GM21576 (cell line): ENCODE measurements at regions not wholly inside any gene's neighbourhood (a gene's known extent, or its start where the extent isn't known, plus 50 kb on each side); places are given as distances from the start of the nearest gene placed in this dataset.

Experiments
- ATAC-seq: cut with Tn5 transposase; IDR thresholded peaks from one replicate; pipeline ENCODE4 v1.9.1; 2021; ENCODE audit warnings: mild to moderate bottlenecking, moderate library complexity; ENCODE audit not compliant: unreplicated experiment

DNA sequence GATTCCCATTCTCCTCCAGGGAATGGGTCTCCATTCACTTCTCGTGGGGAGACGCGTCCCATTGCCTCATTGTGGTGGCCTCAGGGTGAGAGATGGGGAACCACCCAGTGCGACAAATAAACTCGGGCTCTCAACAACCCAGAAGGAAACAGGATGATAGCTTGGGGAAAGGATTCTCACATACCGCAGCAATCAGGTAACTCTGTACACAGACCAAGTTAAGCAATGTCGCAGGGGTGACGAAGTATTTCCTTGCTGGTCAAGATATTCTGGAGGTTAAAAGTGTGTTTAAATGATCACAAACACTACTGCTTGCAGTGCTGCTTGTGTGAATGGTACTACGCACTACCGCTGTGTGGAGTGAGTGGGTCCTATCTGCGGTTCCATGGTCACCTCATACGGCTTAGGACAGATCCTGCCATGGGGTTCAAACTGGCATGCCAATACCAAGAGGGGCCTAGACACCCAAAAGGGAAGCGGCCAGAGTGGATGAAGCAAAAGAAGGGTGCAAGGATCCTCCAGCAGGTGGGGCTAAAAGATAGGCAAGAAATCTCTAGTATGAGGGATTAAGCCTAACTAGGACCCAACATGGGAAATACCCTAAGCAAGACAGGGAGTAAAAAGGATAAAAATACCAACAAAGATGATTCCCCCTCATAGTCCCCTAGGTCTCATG lies 143.8 kb upstream of the TMEM106B start:
- peak; percentile 67 for ATAC-seq

DNA sequence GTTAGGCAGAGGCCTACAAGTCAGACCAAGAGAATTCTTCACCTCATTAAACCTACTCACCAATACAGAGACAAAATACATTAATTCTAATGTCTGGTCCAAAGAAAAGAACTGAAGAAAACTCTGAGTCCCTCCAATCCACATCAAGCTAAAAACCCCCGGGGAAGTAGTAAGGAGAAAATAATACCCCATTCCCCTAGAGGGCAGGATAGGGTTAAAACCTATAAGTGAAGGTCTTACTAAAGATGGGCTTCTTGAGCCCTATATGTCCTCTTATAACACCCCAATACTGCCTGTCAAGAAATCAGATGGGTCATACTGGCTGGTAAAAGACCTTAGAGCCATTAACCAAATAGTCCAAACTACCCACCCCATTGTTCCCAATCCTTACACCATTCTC lies 141.3 kb upstream of the TMEM106B start:
- no peak for ATAC-seq

DNA sequence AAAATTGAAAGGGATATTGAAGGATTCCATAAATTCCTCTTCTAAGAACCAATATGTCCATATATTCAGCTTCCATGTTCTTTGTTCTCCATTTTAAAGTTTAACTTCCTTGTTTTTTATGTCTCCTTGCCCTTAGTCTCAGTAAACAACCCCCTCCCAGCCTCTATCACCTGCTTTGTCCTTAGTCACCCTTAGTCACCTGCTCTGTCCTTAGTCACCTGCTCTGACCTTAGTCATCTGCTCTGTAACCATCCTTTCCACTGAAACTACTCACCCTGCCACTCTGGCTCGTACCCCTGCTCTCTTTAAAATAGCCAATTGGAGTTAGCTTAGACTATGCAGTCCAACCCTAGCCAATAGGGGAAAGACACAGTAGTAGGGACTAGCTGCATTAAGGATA lies 136.2 kb upstream of the TMEM106B start:
- no peak for ATAC-seq

DNA sequence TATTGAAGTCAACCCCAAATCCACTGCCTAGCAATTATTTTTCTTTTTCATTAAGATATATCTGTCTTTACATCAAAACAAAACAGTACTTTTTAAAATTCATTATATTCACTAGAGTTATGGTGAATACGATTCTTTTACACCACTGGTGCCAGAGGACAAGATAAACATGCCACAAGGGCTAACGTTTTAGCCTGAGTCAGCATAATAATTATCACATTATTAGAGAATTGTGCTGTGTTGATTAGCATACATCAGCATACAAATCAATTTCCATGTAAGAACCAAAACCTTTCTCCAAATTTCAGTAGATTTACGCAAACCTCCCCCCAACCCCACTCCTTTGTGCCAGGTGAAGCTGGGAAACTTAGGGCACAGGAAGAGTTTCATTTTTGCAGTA lies 131.1 kb upstream of the TMEM106B start:
- ATAC-seq, result no peak

DNA sequence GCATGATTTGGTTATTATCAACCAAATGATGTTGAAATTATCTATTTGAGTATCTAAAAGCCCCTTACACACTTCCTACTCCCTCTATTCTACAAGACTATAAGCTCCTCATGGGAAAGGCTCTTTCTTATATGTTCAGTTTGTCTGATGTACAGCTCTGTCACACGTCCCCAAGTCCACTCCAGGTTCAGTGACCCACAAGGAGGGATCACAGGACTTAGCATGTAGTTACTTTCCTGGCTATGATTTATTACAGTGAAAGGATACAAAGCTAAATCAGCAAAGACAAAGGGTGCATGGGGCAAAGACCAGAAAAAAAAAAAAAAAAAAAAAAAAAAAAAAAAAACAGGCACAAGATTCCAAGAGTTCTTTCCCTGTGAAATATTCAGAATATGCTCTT lies 125.6 kb upstream of the TMEM106B start:
- no peak for ATAC-seq

DNA sequence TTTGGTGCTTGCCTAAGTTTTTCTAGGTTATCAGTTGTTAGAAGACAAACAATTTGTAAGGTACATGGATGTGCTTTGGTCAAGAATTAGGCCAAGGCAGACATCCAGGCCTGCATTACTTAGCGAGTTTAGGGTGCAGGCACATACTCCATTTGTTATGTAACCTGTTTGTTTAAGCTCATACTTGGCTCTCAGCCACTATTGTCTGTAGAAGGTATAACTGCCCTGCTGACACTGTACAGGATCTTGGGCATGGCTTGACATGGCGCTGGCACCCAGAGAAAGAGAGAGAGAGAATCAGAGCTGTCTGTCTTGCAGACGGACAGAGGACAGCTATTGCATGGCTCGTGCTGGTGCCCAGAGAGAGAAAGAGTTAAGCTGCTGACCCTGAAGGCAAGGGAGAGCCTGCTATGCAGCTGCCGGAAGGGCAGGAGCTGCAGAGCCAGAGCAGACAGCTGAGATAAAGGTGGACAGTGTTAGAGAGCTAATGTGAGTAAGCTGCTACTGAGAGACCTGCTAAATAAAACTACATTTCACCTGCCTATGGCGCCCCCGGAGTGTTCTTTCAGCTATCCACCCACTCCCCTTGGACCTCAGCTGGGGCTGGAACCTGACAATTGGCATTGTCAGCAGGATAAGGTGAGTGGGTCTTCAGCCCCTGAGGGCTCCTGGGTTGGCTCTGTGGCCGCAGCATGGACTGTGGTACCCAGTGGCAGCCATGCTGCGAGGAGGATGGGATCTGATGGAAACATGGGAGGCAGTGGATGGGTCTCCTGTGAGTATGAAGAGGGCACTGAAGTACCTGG lies 120.9 kb upstream of the TMEM106B start:
- ATAC-seq, result no peak

DNA sequence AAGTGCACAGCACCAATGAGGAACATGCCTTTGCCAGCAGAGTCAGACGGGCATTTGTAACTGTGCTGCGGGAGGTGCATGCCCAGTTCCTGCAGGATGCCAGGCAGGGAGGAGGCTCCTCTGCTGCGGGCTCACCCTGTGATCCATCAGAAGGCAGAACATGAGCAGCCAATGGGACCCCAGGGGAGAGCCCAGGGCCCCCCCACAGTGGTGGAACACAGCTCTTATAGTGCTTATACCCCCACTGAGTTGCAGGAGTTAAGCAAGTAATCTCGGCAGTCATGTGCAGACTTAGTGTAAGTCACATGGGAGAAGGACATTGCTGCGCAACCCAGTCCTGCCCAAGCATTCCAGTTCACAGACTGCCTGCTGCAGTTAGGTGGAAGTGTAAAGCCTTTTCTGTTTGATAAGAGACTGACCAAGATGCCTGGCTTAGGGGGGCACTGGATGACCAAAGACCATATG lies 120.3 kb upstream of the TMEM106B start:
- no peak for ATAC-seq

DNA sequence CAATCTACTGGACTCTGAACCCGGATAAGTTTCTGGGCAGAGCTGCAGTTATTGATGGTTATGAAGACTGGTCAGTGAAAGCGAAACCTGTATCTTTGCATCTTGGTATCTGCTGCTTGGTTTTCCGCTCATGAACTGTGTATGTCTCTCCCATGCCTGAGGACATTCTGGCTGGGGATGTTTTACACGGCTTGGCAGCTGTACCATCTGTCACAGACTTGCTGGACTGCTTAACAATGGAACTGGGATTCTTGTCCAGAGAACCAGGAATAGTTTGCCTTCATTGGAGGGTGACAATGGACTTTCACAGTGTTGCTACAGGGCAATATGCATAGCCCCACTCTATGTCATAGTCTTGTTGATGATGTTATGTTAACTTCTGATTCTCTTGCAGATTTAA lies 119.9 kb upstream of the TMEM106B start:
- ATAC-seq, result no peak

DNA sequence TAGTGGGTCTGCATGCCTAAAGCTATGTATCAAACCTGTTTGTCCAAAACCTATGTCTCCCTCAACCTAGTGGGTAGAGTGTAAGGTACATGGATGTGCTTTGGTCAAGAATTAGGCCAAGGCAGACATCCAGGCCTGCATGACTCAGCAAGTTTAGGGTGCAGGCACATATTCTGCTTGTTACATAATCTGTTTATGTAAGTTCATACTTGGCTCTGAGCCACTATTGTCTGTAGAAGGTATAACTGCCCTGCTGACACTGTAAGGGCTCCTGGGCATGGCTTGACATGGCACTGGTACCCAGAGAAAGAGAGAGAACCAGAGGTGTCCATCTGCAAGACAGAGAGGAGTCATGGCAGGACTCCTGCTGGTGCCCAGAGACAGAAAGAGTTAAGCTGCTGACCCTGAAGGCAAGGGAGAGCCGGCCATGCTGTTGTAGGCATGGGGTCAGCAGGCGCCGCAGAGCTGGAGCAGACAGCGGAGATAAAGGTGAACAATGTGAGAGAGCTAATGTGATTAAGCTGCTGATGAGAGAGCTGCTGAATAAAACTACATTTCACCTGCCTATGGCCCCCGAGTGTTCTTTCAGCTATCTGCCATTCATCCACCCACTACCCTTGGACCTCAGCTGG lies 118.5 kb upstream of the TMEM106B start:
- ATAC-seq, result no peak

DNA sequence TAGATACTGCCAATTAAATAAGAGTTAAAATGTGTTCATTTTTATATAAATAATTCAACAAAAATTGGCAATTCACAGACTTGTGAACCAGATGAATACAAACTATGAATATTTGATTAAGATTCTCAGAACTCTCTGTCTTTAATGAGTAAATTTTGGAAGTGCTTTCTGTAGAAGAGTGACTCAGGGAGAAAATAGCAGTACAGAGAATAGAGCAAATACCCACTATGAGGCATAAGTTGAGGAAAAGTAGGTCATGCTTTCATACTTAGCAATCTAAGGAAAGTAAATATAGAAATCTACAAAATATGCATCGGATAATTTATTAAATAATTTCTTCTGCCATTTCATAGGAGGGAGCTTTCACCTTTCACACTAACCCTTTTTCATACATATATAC lies 117.7 kb upstream of the TMEM106B start:
- no peak for ATAC-seq

DNA sequence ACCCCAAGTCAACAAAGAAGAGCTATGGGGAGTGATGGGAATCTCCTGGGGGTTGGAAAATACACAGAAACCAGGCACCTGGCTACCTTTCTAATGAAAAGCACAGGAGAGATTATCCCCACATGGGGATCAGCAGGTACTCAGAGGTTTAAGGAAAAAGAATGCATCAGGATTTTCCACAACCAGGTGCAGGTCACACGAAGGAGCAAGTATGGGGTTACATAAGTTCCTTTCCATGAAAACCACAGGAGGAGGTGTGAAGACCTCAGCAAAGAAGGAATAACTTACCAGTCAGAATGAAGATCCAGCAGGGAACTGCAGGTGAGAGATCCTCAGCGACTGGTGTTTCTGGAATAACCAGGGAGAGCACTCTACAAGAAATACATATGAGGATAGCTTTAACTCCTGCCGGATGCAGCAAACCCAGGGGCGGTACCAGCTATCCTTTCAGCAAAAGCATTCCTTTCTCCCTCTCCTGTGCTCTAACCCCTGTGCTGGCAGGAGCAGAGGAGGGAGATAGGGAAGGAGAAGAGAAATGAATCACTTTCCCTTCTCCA lies 116.7 kb upstream of the TMEM106B start:
- ATAC-seq, result no peak

DNA sequence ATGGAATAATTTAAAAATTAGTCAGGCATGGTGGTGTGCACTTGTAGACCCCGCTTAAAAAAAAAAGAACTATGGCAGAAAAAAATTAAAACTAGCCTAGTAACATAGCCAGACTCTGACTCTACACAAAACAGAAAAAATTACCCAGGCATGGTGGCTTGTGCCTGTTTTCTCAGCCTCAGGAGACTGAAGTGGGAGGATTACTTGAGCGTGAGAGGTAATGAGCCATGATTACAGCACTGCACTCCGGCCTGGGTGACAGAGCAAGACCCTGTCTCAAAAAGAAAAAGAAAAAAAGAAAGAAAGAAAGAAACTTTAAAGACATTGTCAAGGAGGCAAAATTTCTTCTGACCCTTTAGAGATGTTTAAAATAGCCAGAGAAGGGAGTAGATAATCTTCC lies 109.0 kb upstream of the TMEM106B start:
- no peak for ATAC-seq

DNA sequence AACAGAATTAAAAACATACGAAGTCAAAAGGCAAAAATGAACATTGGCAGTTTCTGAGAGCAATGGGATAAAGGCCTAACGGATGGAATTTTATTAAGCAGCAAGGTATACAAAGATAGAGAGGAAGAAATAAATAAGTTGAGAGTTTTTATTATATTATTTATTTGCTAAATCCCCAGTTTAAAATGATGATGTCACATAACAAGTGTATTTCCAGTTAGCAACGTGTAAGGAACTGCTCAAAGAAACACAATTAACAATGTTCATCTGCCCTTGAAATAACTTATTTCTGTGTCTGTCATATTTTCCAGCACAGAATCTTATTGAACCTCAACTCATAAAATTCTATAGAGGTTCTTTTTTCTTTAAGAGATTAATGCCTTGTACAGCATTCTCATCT lies 108.6 kb upstream of the TMEM106B start:
- no peak for ATAC-seq

DNA sequence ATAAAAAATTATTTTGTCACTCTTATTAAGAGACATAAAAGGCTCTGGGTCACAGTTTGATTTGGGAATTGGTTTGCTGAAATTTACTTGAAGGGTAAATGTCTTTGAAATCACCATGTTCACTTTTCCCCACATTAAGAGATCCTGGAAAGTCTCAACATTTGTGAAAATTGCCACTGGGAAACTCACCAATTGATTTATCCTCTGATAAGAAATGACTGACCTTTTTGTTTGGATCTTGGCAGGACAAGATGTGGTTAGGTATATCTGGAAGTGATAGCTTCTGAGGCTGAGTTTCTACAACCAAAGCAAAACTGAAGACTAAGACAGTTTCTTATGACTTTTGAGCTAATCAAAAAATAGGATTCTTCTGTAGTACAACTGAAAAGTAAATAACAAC lies 107.1 kb upstream of the TMEM106B start:
- ATAC-seq, result no peak

DNA sequence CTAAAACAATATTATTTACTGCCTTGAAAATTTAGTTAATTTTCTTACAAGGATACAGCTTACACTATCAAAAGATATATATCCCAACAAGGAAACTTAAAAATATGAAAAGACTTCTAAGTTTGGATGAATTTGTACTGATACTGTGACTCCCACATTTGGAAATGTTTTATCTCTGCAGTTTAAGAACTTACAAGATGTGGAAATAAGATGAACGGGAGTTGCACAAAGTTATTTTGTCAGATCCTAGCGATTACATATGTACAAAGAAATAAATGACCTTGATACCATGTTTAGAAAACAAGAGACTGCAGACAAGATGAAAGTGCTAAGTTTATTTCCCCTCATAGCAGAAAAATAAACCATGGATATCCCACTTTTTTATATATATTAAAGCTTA lies 103.7 kb upstream of the TMEM106B start:
- no peak for ATAC-seq

DNA sequence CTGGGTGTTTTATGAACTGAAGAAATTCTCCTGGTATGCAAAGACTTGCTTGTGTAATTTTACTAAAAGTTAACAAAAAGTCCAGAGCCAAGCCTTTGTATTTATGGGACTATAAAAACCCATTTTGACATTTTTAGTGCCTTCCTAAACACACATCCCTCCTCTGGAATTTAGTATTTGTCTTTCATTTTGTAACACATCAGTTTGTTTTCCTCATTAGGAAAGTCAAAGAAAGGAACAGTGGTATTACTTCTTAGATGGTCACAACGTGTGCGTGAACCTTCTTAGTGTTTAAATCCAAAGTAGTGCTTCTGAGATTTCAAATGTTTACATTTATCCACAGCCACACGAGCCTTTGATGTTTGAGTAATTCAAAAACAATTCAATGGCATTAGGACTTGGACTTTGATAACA lies 103.2 kb upstream of the TMEM106B start:
- no peak for ATAC-seq

DNA sequence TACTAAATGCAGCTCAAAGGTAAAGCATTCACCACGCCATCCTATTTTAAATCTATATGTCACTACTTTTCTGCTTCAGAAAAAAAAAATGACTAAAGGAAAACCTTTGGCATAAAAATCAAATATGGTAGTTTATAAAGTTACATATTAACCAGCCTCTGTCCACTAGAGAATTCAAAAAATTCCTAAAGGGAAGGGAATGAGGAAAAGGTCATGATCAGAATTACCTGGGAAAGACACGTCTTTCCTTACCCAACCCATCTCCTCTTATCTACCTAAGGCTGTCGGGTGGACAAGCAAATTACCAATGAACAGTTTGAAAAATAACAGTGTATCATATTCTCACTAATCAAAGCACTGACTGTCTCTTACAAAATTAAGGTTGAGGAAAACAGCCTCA lies 100.7 kb upstream of the TMEM106B start:
- ATAC-seq, result no peak

DNA sequence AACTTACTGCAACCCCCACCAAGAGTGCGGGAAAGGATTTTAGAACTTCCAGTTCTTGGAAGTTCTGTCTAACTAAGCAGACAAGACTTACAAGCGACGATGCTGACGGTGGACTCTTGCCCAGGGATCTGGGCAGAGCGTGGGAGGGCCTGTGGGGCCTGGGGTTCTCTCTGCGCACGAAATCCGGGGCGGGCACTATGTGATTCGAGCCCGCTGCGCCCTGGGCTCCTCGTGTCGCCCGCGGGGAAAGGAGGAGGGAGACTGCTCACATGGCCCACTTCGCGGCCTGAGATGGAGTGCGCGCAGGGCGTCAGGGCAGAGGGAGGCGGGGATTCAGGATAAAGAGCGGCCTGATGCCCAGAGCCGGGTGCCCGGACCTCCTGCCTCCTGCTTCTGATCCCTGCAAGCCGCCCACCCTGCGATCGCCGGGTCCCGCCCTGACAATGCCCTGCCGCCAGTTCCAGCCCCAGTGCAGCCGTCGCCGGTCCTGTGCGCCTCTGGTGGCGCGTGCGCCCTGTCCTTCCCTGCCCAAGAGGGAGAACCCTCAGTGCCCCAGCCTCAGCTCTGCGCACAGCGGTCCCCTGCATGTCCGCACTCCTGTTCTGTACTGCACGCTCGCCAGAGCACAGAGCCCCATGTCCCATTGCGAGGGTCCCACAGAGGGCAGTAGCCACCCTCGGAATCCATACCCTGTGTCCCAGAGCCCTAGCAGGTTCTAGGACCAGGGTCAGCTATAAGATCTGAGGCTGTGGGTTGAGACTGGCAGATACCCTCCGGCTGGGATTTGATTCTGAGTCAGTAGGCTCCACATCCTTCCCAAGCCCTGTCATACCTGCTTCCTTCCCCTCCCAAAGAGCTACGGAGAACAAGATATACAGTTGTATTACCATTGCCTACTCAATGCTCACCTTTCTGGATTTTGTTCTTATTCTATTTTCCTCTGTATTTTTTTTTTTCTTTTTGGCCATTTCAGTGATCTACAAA lies 99.4 kb upstream of the TMEM106B start:
- ATAC-seq, result no peak

DNA sequence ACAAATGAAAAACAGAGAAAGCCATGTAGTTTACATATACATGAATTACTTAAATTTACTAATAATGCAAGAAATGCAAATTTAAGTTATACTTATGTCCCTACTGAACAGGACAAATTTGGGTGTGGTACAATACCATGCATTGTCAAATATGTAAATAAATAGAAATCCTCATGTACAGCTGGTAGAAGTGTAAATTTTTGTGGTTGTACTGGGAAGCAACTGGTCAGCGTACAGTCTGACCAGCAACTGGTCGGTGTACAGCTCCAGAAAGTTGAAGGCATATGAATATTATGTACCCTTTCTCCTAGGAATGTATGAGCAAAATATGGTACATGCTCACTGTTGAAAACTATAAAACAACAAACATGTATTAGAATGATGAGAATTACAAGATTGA lies 93.9 kb upstream of the TMEM106B start:
- ATAC-seq, result no peak

DNA sequence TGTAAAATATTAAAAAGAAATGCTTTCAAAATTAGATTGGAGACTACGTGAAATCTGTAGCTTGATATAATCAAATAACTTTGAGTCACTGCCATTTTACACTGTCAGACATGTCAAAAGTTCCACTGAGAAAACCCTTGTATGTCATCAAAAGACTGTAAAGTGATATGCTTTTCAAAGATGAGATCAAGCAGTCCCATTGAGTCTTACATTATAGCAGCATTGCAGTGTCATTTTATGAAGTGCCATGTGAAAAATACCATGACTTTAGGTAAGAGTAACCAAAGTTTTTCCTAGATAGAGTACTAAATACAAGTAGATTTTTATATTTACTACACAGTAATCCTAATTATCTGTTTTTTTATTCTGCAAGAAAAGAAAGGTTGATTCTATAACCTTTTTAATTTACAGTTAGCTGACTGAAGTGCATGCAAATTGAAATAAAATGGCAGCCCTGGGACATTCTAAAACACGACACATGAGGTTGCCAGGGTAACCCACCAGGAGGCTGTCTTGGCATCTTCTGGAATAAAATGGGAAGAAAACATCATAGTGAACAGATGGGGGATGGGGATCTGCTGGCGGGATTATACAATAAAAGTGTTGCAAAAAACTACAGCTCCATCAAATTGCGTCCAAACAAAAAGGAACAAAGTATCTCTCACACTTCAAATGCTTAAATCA lies 91.3 kb upstream of the TMEM106B start:
- ATAC-seq, result no peak
